GM12873 (cell line): ENCODE measurements at regions not wholly inside any gene's neighbourhood (a gene's known extent, or its start where the extent isn't known, plus 50 kb on each side); places are given as distances from the start of the nearest gene placed in this dataset.

Experiments used
- TF ChIP-seq, protein P1 (sequence below): IDR thresholded peaks from 2 replicates; pipeline ENCODE4 v1.5.1; 2012; ENCODE audit warnings: low read depth, mild to moderate bottlenecking, moderate library complexity, low read length, control low read depth; ENCODE audit not compliant: insufficient read depth; ENCODE audit errors: missing control alignments

DNA sequence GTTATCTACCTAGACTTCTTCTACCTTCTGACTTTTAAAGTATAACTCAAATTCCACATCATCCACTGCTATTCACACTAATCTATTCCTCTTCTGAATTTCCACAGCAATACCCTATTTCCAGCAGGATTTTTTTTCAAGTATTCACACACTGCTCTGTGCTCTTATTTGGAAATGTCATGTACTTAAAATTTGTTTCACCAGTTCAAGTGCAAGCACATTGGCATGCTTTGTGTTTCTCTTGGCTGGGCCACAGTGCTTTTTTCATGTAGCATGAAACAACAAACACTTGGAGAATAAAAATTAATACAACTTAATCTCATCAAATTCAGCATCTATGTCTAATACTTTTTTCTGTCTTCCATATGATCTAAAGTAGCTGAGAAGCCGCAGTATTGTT is 161.8 kb upstream of the PCDH18 start:
- TF ChIP-seq, protein P1, sequence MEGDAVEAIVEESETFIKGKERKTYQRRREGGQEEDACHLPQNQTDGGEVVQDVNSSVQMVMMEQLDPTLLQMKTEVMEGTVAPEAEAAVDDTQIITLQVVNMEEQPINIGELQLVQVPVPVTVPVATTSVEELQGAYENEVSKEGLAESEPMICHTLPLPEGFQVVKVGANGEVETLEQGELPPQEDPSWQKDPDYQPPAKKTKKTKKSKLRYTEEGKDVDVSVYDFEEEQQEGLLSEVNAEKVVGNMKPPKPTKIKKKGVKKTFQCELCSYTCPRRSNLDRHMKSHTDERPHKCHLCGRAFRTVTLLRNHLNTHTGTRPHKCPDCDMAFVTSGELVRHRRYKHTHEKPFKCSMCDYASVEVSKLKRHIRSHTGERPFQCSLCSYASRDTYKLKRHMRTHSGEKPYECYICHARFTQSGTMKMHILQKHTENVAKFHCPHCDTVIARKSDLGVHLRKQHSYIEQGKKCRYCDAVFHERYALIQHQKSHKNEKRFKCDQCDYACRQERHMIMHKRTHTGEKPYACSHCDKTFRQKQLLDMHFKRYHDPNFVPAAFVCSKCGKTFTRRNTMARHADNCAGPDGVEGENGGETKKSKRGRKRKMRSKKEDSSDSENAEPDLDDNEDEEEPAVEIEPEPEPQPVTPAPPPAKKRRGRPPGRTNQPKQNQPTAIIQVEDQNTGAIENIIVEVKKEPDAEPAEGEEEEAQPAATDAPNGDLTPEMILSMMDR, result no peak

DNA sequence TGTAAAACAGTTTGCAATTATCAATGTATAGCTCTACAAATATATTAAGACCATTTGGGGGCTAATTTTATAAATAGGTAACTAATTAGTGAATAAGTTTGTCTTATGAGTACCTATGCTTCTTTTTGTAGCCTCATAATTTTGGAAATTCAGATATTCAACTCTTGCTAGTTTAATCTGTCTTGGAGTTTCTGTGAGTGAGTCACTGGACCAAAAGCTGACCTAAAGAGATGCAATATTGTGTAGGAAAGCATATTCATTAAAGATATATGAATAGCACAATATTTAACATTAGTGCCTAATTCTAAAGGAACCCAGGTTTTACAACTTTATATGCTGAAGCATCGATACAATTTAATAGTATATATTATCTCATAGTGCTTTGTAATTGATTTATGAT is 161.3 kb upstream of the PCDH18 start:
- TF ChIP-seq, protein P1, result no peak

DNA sequence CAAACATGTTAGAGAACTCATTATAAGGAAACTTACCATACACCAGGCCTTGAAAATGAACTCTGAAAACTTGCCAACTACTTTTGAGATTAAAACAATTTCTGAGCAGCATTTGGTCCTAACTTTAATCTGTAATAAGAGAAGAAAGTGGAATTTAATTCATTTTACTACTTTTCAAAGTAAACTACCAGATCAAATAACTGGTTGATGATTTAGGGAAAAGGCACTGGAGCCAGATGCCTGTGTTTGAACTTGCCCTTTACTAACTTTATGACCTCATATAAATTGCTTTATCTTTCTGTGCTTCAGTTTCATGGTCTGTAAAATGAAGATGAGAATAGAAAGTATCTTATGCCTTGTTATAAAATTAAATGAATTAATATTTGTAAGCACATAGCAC is 159.9 kb upstream of the PCDH18 start:
- TF ChIP-seq, protein P1, result no peak

DNA sequence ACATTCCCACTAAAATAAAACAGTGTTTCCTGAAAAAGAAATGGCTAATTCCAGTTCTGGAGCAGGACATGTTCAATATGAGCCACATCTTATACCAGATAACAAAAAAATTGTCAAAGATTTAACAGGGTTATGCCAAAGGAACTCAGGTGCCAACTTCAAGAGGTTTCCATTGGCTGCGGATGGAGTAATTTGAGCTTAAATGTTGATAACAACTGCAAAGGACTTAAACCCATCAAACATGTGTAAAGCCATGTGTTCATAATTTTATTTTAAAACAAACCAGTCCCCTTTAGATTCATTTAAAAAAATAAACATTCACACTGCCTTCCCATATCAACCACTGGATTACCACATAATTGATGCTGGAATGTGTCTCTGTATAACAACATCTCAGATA is 156.4 kb upstream of the PCDH18 start:
- TF ChIP-seq, protein P1, result no peak

DNA sequence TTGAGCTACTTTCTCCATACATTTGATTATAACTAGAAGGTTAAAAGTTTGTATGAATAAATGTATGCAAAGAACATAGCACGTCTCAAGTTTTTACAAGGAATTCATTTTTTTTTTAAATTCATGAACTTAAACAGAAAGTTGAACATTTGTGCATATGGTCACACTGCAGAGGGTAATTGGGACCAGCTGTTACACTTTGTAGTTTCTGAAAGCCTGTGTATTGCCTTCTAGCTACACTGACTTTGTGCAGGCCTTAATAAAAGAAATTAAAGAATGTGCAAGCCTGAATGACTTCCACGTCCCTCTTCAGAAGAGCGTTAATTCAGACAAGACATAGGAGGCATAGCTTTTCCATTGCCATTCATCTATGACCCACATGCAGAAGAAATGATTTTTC is 153.1 kb upstream of the PCDH18 start:
- TF ChIP-seq, protein P1, result no peak

DNA sequence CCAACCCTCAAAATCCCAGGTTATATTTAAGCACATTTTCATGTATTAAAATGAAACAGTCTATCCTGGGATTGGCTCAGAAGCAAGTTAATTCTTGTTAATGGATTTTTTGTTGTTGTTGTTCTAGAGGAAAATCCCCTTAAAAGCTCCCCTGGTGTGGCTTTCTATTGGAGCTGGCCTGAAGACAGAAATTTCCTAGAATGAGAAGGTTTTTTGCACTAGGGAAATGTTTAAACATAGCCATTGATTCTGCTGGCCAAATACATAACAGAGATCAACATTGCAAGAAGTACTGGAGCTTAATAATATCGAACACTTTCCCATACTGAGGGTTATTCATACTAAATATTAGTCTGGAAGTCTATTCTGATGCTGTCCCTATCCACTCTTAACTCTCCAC is 148.8 kb upstream of the PCDH18 start:
- TF ChIP-seq, protein P1, result no peak

DNA sequence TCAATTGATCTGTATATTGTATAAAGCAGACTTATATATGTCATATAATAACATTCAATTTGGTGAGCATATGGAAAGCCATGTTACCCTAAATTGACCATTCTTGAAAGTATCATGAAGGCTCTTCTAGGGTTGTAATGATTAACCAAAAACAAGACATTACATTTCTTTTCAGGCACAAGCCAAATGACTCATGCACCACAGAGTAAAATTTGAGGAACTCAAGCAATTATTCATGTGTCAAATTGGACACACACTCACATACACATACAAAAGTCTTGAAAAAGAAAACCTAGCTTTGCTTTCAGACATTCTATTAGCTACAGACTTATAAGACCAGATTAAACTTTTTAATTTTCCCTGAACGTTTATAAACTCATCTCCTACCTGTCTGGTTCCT is 146.5 kb upstream of the PCDH18 start:
- TF ChIP-seq, protein P1, result no peak
